ENCODE measurements at regions not wholly inside any gene's neighbourhood (a gene's known extent, or its start where the extent isn't known, plus 50 kb on each side); places are given as distances from the start of the nearest gene placed in this dataset.

- TF ChIP-seq, protein P1, sequence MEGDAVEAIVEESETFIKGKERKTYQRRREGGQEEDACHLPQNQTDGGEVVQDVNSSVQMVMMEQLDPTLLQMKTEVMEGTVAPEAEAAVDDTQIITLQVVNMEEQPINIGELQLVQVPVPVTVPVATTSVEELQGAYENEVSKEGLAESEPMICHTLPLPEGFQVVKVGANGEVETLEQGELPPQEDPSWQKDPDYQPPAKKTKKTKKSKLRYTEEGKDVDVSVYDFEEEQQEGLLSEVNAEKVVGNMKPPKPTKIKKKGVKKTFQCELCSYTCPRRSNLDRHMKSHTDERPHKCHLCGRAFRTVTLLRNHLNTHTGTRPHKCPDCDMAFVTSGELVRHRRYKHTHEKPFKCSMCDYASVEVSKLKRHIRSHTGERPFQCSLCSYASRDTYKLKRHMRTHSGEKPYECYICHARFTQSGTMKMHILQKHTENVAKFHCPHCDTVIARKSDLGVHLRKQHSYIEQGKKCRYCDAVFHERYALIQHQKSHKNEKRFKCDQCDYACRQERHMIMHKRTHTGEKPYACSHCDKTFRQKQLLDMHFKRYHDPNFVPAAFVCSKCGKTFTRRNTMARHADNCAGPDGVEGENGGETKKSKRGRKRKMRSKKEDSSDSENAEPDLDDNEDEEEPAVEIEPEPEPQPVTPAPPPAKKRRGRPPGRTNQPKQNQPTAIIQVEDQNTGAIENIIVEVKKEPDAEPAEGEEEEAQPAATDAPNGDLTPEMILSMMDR (IDR thresholded peaks at IDR 0.05; ENCODE audit: low read length, missing control alignments) = no peak
- H3K4me3 ChIP-seq (replicated peaks; ENCODE audit: low read depth, low read length) = no peak overlapping the region
- DNase-seq (ENCODE audit: low read depth) = no peak
Observed at GRCh38 chr1:195450794-195451193, 1157.4 kb downstream of the KCNT2 start.

GRCh38 chr1:195439661-195440060 lies 1168.6 kb downstream of the KCNT2 start:
- no peak overlapping the region for H3K4me3 ChIP-seq (replicated peaks; ENCODE audit: low read depth, low read length)
- no peak for DNase-seq (ENCODE audit: low read depth)
- TF ChIP-seq, protein P1 (IDR thresholded peaks at IDR 0.05; ENCODE audit: low read length, missing control alignments) = no peak

- TF ChIP-seq, protein P1 (IDR thresholded peaks at IDR 0.05; ENCODE audit: low read length, missing control alignments) = no peak
- H3K4me3 ChIP-seq (replicated peaks; ENCODE audit: low read depth, low read length) = no peak overlapping the region
- no peak for DNase-seq (ENCODE audit: low read depth)
Observed at GRCh38 chr1:195434566-195435203, 1173.6 kb downstream of the KCNT2 start.

- TF ChIP-seq, protein P1 (IDR thresholded peaks at IDR 0.05; ENCODE audit: low read length, missing control alignments) = no peak
- DNase-seq (ENCODE audit: low read depth) = no peak
- H3K4me3 ChIP-seq (replicated peaks; ENCODE audit: low read depth, low read length) = no peak overlapping the region
Observed at GRCh38 chr1:195430826-195431225, 1177.4 kb downstream of the KCNT2 start.

GRCh38 chr1:195428927-195429326 lies 1179.3 kb downstream of the KCNT2 start:
- TF ChIP-seq, protein P1 (IDR thresholded peaks at IDR 0.05; ENCODE audit: low read length, missing control alignments) = no peak
- no peak for DNase-seq (ENCODE audit: low read depth)
- H3K4me3 ChIP-seq (replicated peaks; ENCODE audit: low read depth, low read length) = no peak overlapping the region

- H3K4me3 ChIP-seq (replicated peaks; ENCODE audit: low read depth, low read length) = no peak overlapping the region
- TF ChIP-seq, protein P1 (IDR thresholded peaks at IDR 0.05; ENCODE audit: low read length, missing control alignments) = no peak
- DNase-seq (ENCODE audit: low read depth) = no peak
Observed at GRCh38 chr1:195415584-195415983, 1192.7 kb downstream of the KCNT2 start.

DNA sequence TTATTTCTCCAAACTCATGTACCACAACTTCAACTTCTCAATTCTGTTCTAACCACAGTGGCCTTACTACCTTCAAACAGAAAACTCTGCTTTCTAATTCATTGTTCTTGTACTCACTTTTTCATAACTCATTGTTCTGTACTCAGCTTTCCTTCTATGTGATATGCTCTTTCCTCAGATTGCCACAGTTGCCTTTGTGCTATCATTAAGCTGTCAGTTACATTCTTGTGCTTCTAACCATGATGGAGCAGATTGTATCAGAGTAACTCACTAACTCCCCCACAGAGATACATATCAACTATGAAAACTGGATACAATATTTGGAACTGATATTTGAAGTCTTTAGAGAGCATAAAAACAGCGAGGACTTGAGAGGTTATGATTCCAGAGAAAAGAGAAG lies 1213.7 kb downstream of the KCNT2 start:
- DNase-seq (ENCODE audit: low read depth) = no peak
- H3K4me3 ChIP-seq (replicated peaks; ENCODE audit: low read depth, low read length) = no peak overlapping the region
- TF ChIP-seq, protein P1 (IDR thresholded peaks at IDR 0.05; ENCODE audit: low read length, missing control alignments) = no peak
